Uterus (tissue), 3 donors: ENCODE measurements at regions not wholly inside any gene's neighbourhood (a gene's known extent, or its start where the extent isn't known, plus 50 kb on each side); places are given as distances from the start of the nearest gene placed in this dataset.

Experiments
- DNase-seq, 2 donors: peaks; one replicate each; pipeline ENCODE4 v3.0.0-alpha.2; 2019 to 2020
- H3K27ac ChIP-seq, 2 donors: fragments of 200-600 bp; sonication (generic); 1 replicate in 1 of 2; 2 replicates in 1 of 2; pipeline ENCODE4 v1.5.1; 2016 to 2018
- H3K27me3 ChIP-seq, 2 donors: fragments of 200-600 bp; sonication (generic); one replicate each; pipeline ENCODE4 v1.5.1; 2018 to 2019; ENCODE audit warnings: control low read depth in 1 of 2
- H3K36me3 ChIP-seq, 2 donors: fragments of 200-600 bp; sonication (generic); one replicate each; pipeline ENCODE4 v1.5.1; 2019; ENCODE audit warnings: control low read depth in 1 of 2
- H3K4me1 ChIP-seq, 2 donors: fragments of 200-600 bp; sonication (generic); one replicate each; pipeline ENCODE4 v1.5.1; 2018 to 2019; ENCODE audit warnings: control low read depth in 1 of 2
- H3K4me3 ChIP-seq, 2 donors: fragments of 200-600 bp; sonication (generic); 1 replicate in 1 of 2; 2 replicates in 1 of 2; pipeline ENCODE4 v1.5.1; 2018 to 2019; ENCODE audit warnings: mild to moderate bottlenecking in 1 of 2
- H3K9me3 ChIP-seq, 2 donors: fragments of 200-600 bp; sonication (generic); one replicate each; pipeline ENCODE4 v1.5.1; 2019; ENCODE audit warnings: control low read depth in 1 of 2
- CTCF ChIP-seq, 4 experiments: fragments of 200-600 bp in 2 of 4; fragments of 450-650 bp in 2 of 4; sonication (generic) in 2 of 4; IDR thresholded peaks; one replicate each; pipeline ENCODE4 v1.5.1; 2016 to 2019; ENCODE audit warnings: antibody characterized with exemption in 4 of 4, mild to moderate bottlenecking in 2 of 4, moderate library complexity in 1 of 4
- POLR2A ChIP-seq, 2 donors: fragments of 450-650 bp; IDR thresholded peaks; one replicate each; pipeline ENCODE4 v1.6.1; 2016; ENCODE audit warnings: antibody characterized with exemption in 2 of 2, mild to moderate bottlenecking in 1 of 2, moderate library complexity in 1 of 2
- intact Hi-C: fragments of 100-400 bp; cut with DNase I; formaldehyde crosslinking; loops from one replicate; pipeline ENCODE4 v1.15.1; 2023; ENCODE audit warnings: low total_unique reads
- donor health status: DM: yes; HTN: yes; CAD: no.

- Histone ChIP-seq H3K4me1 (no peaks in the 10 kb centered on the region), H3K4me3 (no peak overlapping the region), H3K9me3 (no peaks in the 10 kb centered on the region), H3K36me3 (no peaks in the 10 kb centered on the region), H3K27me3 (no peaks in the 10 kb centered on the region), H3K27ac (no peak overlapping the region)
- intact Hi-C loops: no loop called here
- TF ChIP-seq POLR2A (IDR thresholded peaks at IDR 0.05) (no peak), CTCF (IDR thresholded peaks at IDR 0.05) (no peak)
- no peak for DNase-seq
Observed at GRCh38 chr9:107836300-107836699, 346.7 kb upstream of the KLF4 start.

GRCh38 chr9:107833295-107833694, 343.7 kb upstream of the KLF4 start:
- intact Hi-C loops: no loop called here
- H3K9me3 ChIP-seq: no peaks in the 10 kb centered on the region
- no peak for TF ChIP-seq CTCF (IDR thresholded peaks at IDR 0.05)
- TF ChIP-seq POLR2A (IDR thresholded peaks at IDR 0.05): no peak

GRCh38 chr9:107832871-107833270, 343.3 kb upstream of the KLF4 start:
- no peak for TF ChIP-seq CTCF (IDR thresholded peaks at IDR 0.05)
- no peak for TF ChIP-seq POLR2A (IDR thresholded peaks at IDR 0.05)
- H3K4me1 ChIP-seq: no peaks in the 10 kb centered on the region
- DNase-seq: no peak
- intact Hi-C loops: no loop called here
- no peaks in the 10 kb centered on the region for H3K9me3 ChIP-seq
- no peak overlapping the region for H3K4me3 ChIP-seq
- H3K27ac ChIP-seq: no peak overlapping the region
- H3K36me3 ChIP-seq: no peaks in the 10 kb centered on the region
- H3K27me3 ChIP-seq: no peaks in the 10 kb centered on the region

More at GRCh38 chr9:107833295-107833694, 343.7 kb upstream of the KLF4 start:
- Histone ChIP-seq H3K4me3 (no peak overlapping the region), H3K27ac (no peak overlapping the region), H3K4me1 (no peaks in the 10 kb centered on the region), H3K36me3 (no peaks in the 10 kb centered on the region), H3K27me3 (no peaks in the 10 kb centered on the region)
- no peak for DNase-seq

GRCh38 chr9:107830479-107830878, 340.9 kb upstream of the KLF4 start:
- no peak for TF ChIP-seq CTCF (IDR thresholded peaks at IDR 0.05)
- no peak for TF ChIP-seq POLR2A (IDR thresholded peaks at IDR 0.05)
- Histone ChIP-seq H3K36me3 (no peaks in the 10 kb centered on the region), H3K9me3 (no peaks in the 10 kb centered on the region), H3K27me3 (no peaks in the 10 kb centered on the region), H3K4me3 (no peak overlapping the region), H3K27ac (no peak overlapping the region), H3K4me1 (no peaks in the 10 kb centered on the region)
- intact Hi-C loops: no loop called here
- no peak for DNase-seq

GRCh38 chr9:107827884-107828283, 338.3 kb upstream of the KLF4 start:
- DNase-seq: no peak
- no peak overlapping the region for H3K27ac ChIP-seq
- H3K9me3 ChIP-seq: no peaks in the 10 kb centered on the region
- H3K27me3 ChIP-seq: no peaks in the 10 kb centered on the region
- no peaks in the 10 kb centered on the region for H3K4me1 ChIP-seq
- H3K36me3 ChIP-seq: no peaks in the 10 kb centered on the region
- intact Hi-C loops: no loop called here
- H3K4me3 ChIP-seq: no peak overlapping the region
- TF ChIP-seq POLR2A (IDR thresholded peaks at IDR 0.05) (no peak), CTCF (IDR thresholded peaks at IDR 0.05) (no peak)
